H9 (cell line): ENCODE measurements at regions not wholly inside any gene's neighbourhood (a gene's known extent, or its start where the extent isn't known, plus 50 kb on each side); places are given as distances from the start of the nearest gene placed in this dataset.

Experiments
- DNase-seq: peaks from one replicate; pipeline ENCODE4 v3.0.0-alpha.2; 2017
- H2AFZ ChIP-seq: one replicate; pipeline ENCODE4 v1.6.1; 2013; ENCODE audit warnings: mild to moderate bottlenecking, low read length, control low read depth, moderate library complexity
- H2AK5ac ChIP-seq: 2 replicates; pipeline ENCODE4 v1.6.1; 2013; ENCODE audit warnings: low read length, control low read depth, mixed read lengths; ENCODE audit not compliant: insufficient read length
- H2BK120ac ChIP-seq: one replicate; pipeline ENCODE4 v1.6.1; 2013; ENCODE audit warnings: low read depth, mild to moderate bottlenecking, low read length, control low read depth, inconsistent platforms; ENCODE audit not compliant: poor library complexity, severe bottlenecking
- H2BK12ac ChIP-seq: 2 replicates; pipeline ENCODE4 v1.6.1; 2013; ENCODE audit warnings: low read length, control low read depth, mixed read lengths, low read depth; ENCODE audit not compliant: insufficient read length
- H2BK15ac ChIP-seq: 2 replicates; pipeline ENCODE4 v1.6.1; 2013; ENCODE audit warnings: low read depth, low read length, control low read depth
- H2BK20ac ChIP-seq: one replicate; pipeline ENCODE4 v1.6.1; 2013; ENCODE audit warnings: low read depth, mild to moderate bottlenecking, low read length, control low read depth, inconsistent platforms; ENCODE audit not compliant: poor library complexity, severe bottlenecking
- H2BK5ac ChIP-seq: 2 replicates; pipeline ENCODE4 v1.6.1; 2013; ENCODE audit warnings: low read length, control low read depth, mixed read lengths; ENCODE audit not compliant: insufficient read length
- H3K14ac ChIP-seq: 2 replicates; pipeline ENCODE4 v1.6.1; 2013; ENCODE audit warnings: low read length, control low read depth; ENCODE audit not compliant: insufficient read depth
- H3K18ac ChIP-seq: 2 replicates; pipeline ENCODE4 v1.6.1; 2013; ENCODE audit warnings: low read depth, mild to moderate bottlenecking, mixed read lengths, low read length, control low read depth; ENCODE audit not compliant: insufficient read length
- H3K23ac ChIP-seq: 2 replicates; pipeline ENCODE4 v1.6.1; 2013; ENCODE audit warnings: low read length, control low read depth, mixed read lengths, low read depth; ENCODE audit not compliant: insufficient read length
- H3K23me2 ChIP-seq: 2 replicates; pipeline ENCODE4 v1.6.1; 2013; ENCODE audit warnings: low read depth, mild to moderate bottlenecking, mixed read lengths, low read length, control low read depth; ENCODE audit not compliant: insufficient read length, poor library complexity, severe bottlenecking
- H3K27ac ChIP-seq: 2 replicates; pipeline ENCODE4 v1.5.1; 2013; ENCODE audit warnings: low read length, control low read depth, mixed read lengths, low read depth; ENCODE audit not compliant: insufficient read length
- H3K27me3 ChIP-seq: 2 replicates; pipeline ENCODE4 v1.6.1; 2013; ENCODE audit warnings: low read length, control low read depth, inconsistent platforms; ENCODE audit not compliant: insufficient read depth
- H3K4ac ChIP-seq: 2 replicates; pipeline ENCODE4 v1.6.1; 2013; ENCODE audit warnings: low read depth, mild to moderate bottlenecking, control low read depth, inconsistent platforms, low read length, moderate library complexity
- H3K4me1 ChIP-seq: 2 replicates; pipeline ENCODE4 v1.6.1; 2013; ENCODE audit warnings: low read length, control low read depth, inconsistent platforms; ENCODE audit not compliant: insufficient read depth
- H3K4me2 ChIP-seq: 2 replicates; pipeline ENCODE4 v1.6.1; 2013; ENCODE audit warnings: low read length, control low read depth, mixed read lengths; ENCODE audit not compliant: insufficient read length, insufficient read depth
- H3K56ac ChIP-seq: 2 replicates; pipeline ENCODE4 v1.6.1; 2013; ENCODE audit warnings: low read depth, mild to moderate bottlenecking, mixed read lengths, low read length, control low read depth; ENCODE audit not compliant: insufficient read length
- H3K79me1 ChIP-seq: 2 replicates; pipeline ENCODE4 v1.6.1; 2013; ENCODE audit warnings: low read depth, mild to moderate bottlenecking, moderate library complexity, low read length, control low read depth, inconsistent platforms; ENCODE audit not compliant: insufficient read depth, poor library complexity, severe bottlenecking
- H3K79me2 ChIP-seq: 2 replicates; pipeline ENCODE4 v1.6.1; 2013; ENCODE audit warnings: low read length, control low read depth, inconsistent platforms; ENCODE audit not compliant: insufficient read depth
- H3K9ac ChIP-seq: 2 replicates; pipeline ENCODE4 v1.6.1; 2013; ENCODE audit warnings: low read length, control low read depth, mixed read lengths; ENCODE audit not compliant: insufficient read length; ENCODE audit errors: extremely low read depth
- H3K9me3 ChIP-seq: one replicate; pipeline ENCODE4 v1.6.1; 2013; ENCODE audit warnings: low read depth, low read length, inconsistent platforms; ENCODE audit not compliant: control insufficient read depth
- H3T11ph ChIP-seq: one replicate; pipeline ENCODE4 v1.6.1; 2013; ENCODE audit warnings: mild to moderate bottlenecking, low read length, control low read depth, inconsistent platforms
- H4K20me1 ChIP-seq: one replicate; pipeline ENCODE4 v1.6.1; 2013; ENCODE audit not compliant: control insufficient read depth, insufficient read length, insufficient read depth
- H4K5ac ChIP-seq: 2 replicates; pipeline ENCODE4 v1.6.1; 2013; ENCODE audit warnings: low read depth, mild to moderate bottlenecking, mixed read lengths, low read length, control low read depth; ENCODE audit not compliant: insufficient read length
- H4K8ac ChIP-seq: replicated peaks from 2 replicates; pipeline ENCODE4 v1.6.1; 2013; ENCODE audit warnings: low read length, control low read depth, mixed read lengths, low read depth; ENCODE audit not compliant: insufficient read length
- H4K91ac ChIP-seq: 2 replicates; pipeline ENCODE4 v1.6.1; 2013; ENCODE audit warnings: low read depth, mild to moderate bottlenecking, moderate library complexity, mixed read lengths, low read length, control low read depth; ENCODE audit not compliant: insufficient read length
- H3K27ac Mint-ChIP-seq, 3 experiments: 2 replicates in 2 of 3; 3 replicates in 1 of 3; pipeline ENCODE4 v1.8.0; 2020 to 2021; ENCODE audit warnings: mixed read lengths in 3 of 3, mild to moderate bottlenecking in 1 of 3, moderate library complexity in 1 of 3
- H3K27me3 Mint-ChIP-seq: 2 replicates; pipeline ENCODE4 v1.8.0; 2021; ENCODE audit warnings: low read depth, mild to moderate bottlenecking, moderate library complexity, mixed read lengths
- H3K36me3 Mint-ChIP-seq, 3 experiments: 2 replicates in 2 of 3; 3 replicates in 1 of 3; pipeline ENCODE4 v1.8.0; 2020 to 2021; ENCODE audit warnings: low read depth in 3 of 3, mixed read lengths in 3 of 3; ENCODE audit not compliant: insufficient read depth in 1 of 3
- H3K4me1 Mint-ChIP-seq, 2 experiments: 2 replicates each; pipeline ENCODE4 v1.8.0; 2020; ENCODE audit warnings: mixed read lengths in 2 of 2
- H3K4me3 Mint-ChIP-seq, 2 experiments: 2 replicates in 1 of 2; 3 replicates in 1 of 2; pipeline ENCODE4 v1.8.0; 2020 to 2021; ENCODE audit warnings: mild to moderate bottlenecking in 2 of 2, mixed read lengths in 2 of 2, moderate library complexity in 1 of 2
- H3K9me3 Mint-ChIP-seq, 2 experiments: 2 replicates in 1 of 2; 3 replicates in 1 of 2; pipeline ENCODE4 v1.8.0; 2020; ENCODE audit warnings: mild to moderate bottlenecking in 2 of 2, mixed read lengths in 2 of 2, moderate library complexity in 1 of 2
- CTCF ChIP-seq: fragments of 200-600 bp; sonication (generic); conservative IDR thresholded peaks from 3 replicates; pipeline ENCODE4 v1.8.0; 2021; ENCODE audit warnings: antibody characterized with exemption, mild to moderate bottlenecking
- WGBS: extraction: QIAGEN DNeasy Blood & Tissue Kit; methylation state at CpG from one replicate; pipeline ENCODE4 v1.1.7; 2013; ENCODE audit warnings: missing lambda C conversion rate, low lambda C conversion rate, mixed read lengths; ENCODE audit not compliant: insufficient read length; ENCODE audit errors: extremely low coverage; 5-methylcytosine and 5-hydroxymethylcytosine counted together

GRCh38 chr12:58489394-58489793 is 430.9 kb downstream of the LRIG3 start:
- no peak overlapping the region for H2BK12ac ChIP-seq
- H3K4ac ChIP-seq, result no peak overlapping the region
- peaks cover 6% of the 10 kb centered on the region; the same call in 1 of the 2 replicates for H3K4me1 ChIP-seq
- no peak overlapping the region for H3T11ph ChIP-seq
- no peaks in the 10 kb centered on the region for H3K79me1 ChIP-seq
- H3K23me2 ChIP-seq, result no peaks in the 10 kb centered on the region
- H3K27me3 ChIP-seq, result no peaks in the 10 kb centered on the region
- Mint-ChIP-seq H3K27ac (no peak overlapping the region), H3K27me3 (no peaks in the 10 kb centered on the region), H3K9me3 (no peaks in the 10 kb centered on the region), H3K4me1 (peaks cover 7 to 13% of the 10 kb centered on the region in 2 experiments), H3K4me3 (no peak overlapping the region), H3K36me3 (no peaks in the 10 kb centered on the region)
- DNase-seq, result no peak
- no peak overlapping the region for H2AK5ac ChIP-seq
- no peak overlapping the region for H3K56ac ChIP-seq
- no peak overlapping the region for H3K27ac ChIP-seq
- no peak overlapping the region for H3K23ac ChIP-seq
- H3K79me2 ChIP-seq, result no peaks in the 10 kb centered on the region
- H2BK120ac ChIP-seq, result no peak overlapping the region
- H3K14ac ChIP-seq, result no peak overlapping the region
- H3K18ac ChIP-seq, result no peak overlapping the region
- no peak overlapping the region for H3K9ac ChIP-seq
- H4K5ac ChIP-seq, result no peak overlapping the region
- H2BK5ac ChIP-seq, result no peak overlapping the region
- H2AFZ ChIP-seq, result no peak overlapping the region
- no peaks in the 10 kb centered on the region for H3K9me3 ChIP-seq
- no peak for TF ChIP-seq CTCF
- no peak overlapping the region for H2BK20ac ChIP-seq
- H4K91ac ChIP-seq, result no peak overlapping the region
- H3K4me2 ChIP-seq, result no peak overlapping the region
- WGBS, result no CpG with 5 or more reads among the region's 1 CpG
- H2BK15ac ChIP-seq, result no peak overlapping the region
- no peaks in the 10 kb centered on the region for H4K20me1 ChIP-seq
- no peak overlapping the region for H4K8ac ChIP-seq
